Trophoblast cell (in vitro differentiated cells and primary cell): ENCODE measurements at regions not wholly inside any gene's neighbourhood (a gene's known extent, or its start where the extent isn't known, plus 50 kb on each side); places are given as distances from the start of the nearest gene placed in this dataset.

Experiments used
- DNase-seq, 2 donors: peaks; one replicate each; pipeline ENCODE4 v3.0.0-alpha.2; 2016
- H2AFZ ChIP-seq: 2 replicates; pipeline ENCODE4 v1.6.1; 2013; ENCODE audit warnings: low read length, moderate library complexity, mild to moderate bottlenecking; ENCODE audit not compliant: insufficient read depth, poor library complexity
- H2AK5ac ChIP-seq: 2 replicates; pipeline ENCODE4 v1.6.1; 2013; ENCODE audit warnings: mild to moderate bottlenecking, low read length
- H2BK120ac ChIP-seq: 2 replicates; pipeline ENCODE4 v1.6.1; 2013; ENCODE audit warnings: low read length, mild to moderate bottlenecking, moderate library complexity; ENCODE audit not compliant: insufficient read depth, poor library complexity
- H2BK12ac ChIP-seq: 2 replicates; pipeline ENCODE4 v1.6.1; 2013; ENCODE audit warnings: mild to moderate bottlenecking, low read length, moderate library complexity
- H2BK5ac ChIP-seq: 2 replicates; pipeline ENCODE4 v1.6.1; 2013; ENCODE audit warnings: low read length, low read depth, moderate library complexity, mild to moderate bottlenecking; ENCODE audit not compliant: poor library complexity
- H3K14ac ChIP-seq: 2 replicates; pipeline ENCODE4 v1.6.1; 2013; ENCODE audit warnings: mild to moderate bottlenecking, low read length
- H3K18ac ChIP-seq: 2 replicates; pipeline ENCODE4 v1.6.1; 2013; ENCODE audit warnings: mild to moderate bottlenecking, low read length
- H3K23ac ChIP-seq: 2 replicates; pipeline ENCODE4 v1.6.1; 2013; ENCODE audit warnings: low read length
- H3K27ac ChIP-seq: 2 replicates; pipeline ENCODE4 v1.5.1; 2013; ENCODE audit warnings: low read depth, mild to moderate bottlenecking, inconsistent platforms, low read length, moderate library complexity
- H3K27me3 ChIP-seq: 2 replicates; pipeline ENCODE4 v1.6.1; 2013; ENCODE audit warnings: inconsistent platforms, mild to moderate bottlenecking, low read length, moderate library complexity; ENCODE audit not compliant: insufficient read depth
- H3K36me3 ChIP-seq, 2 experiments: 1 replicate in 1 of 2; 2 replicates in 1 of 2; pipeline ENCODE4 v1.6.1; 2013; ENCODE audit warnings: low read length in 2 of 2, mild to moderate bottlenecking in 2 of 2, moderate library complexity in 1 of 2; ENCODE audit not compliant: insufficient read depth in 2 of 2, control insufficient read depth in 1 of 2
- H3K4ac ChIP-seq: 2 replicates; pipeline ENCODE4 v1.6.1; 2013; ENCODE audit warnings: low read depth, mild to moderate bottlenecking, low read length, moderate library complexity
- H3K4me1 ChIP-seq, 2 experiments: 1 replicate in 1 of 2; 2 replicates in 1 of 2; pipeline ENCODE4 v1.6.1; 2013; ENCODE audit warnings: low read length in 2 of 2, mild to moderate bottlenecking in 2 of 2, moderate library complexity in 1 of 2; ENCODE audit not compliant: insufficient read depth in 2 of 2, control insufficient read depth in 1 of 2
- H3K4me2 ChIP-seq: 2 replicates; pipeline ENCODE4 v1.6.1; 2013; ENCODE audit warnings: inconsistent platforms, mild to moderate bottlenecking, low read length, moderate library complexity
- H3K4me3 ChIP-seq: 2 replicates; pipeline ENCODE4 v1.5.1; 2013; ENCODE audit warnings: mild to moderate bottlenecking, low read depth, low read length, inconsistent platforms
- H3K79me1 ChIP-seq: one replicate; pipeline ENCODE4 v1.6.1; 2013; ENCODE audit warnings: low read length
- H3K79me2 ChIP-seq: 2 replicates; pipeline ENCODE4 v1.6.1; 2013; ENCODE audit warnings: low read length, mild to moderate bottlenecking; ENCODE audit not compliant: control insufficient read depth, insufficient read depth, poor library complexity
- H3K9ac ChIP-seq: 2 replicates; pipeline ENCODE4 v1.6.1; 2013; ENCODE audit warnings: mild to moderate bottlenecking, low read length
- H3K9me3 ChIP-seq: 2 replicates; pipeline ENCODE4 v1.6.1; 2013; ENCODE audit warnings: low read depth, mild to moderate bottlenecking, control low read depth, inconsistent platforms, low read length; ENCODE audit not compliant: insufficient read depth
- H4K12ac ChIP-seq: 2 replicates; pipeline ENCODE4 v1.6.1; 2013; ENCODE audit warnings: low read depth, mild to moderate bottlenecking, low read length, moderate library complexity
- H4K8ac ChIP-seq: 2 replicates; pipeline ENCODE4 v1.6.1; 2013; ENCODE audit warnings: low read depth, mild to moderate bottlenecking, low read length, moderate library complexity
- H4K91ac ChIP-seq: one replicate; pipeline ENCODE4 v1.6.1; 2013; ENCODE audit warnings: low read depth, mild to moderate bottlenecking, low read length, moderate library complexity
- WGBS: extraction: QIAGEN DNeasy Blood & Tissue Kit; methylation state at CpG from one replicate; pipeline ENCODE4 v1.1.7; 2013; ENCODE audit warnings: missing lambda C conversion rate; ENCODE audit not compliant: insufficient read length, insufficient coverage; ENCODE audit errors: extremely low coverage; 5-methylcytosine and 5-hydroxymethylcytosine counted together

DNA sequence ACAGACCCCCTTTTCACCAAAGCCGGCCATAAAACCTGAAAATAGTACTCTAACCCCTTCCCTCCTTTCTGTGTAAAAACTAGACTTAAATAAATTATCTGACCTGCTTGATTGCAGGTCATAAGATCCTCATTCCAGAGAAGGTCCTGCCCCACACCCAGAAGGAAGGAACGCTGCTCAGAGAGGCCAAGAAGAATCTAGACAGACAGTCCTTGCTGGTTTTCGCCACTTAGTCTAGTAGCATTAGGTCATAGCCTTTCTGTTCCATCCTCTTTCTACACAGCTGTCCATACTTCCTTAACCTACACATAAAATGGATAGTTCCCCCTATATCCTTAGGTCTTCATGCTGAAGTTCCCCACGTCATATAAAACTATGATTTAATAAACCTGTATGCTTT is 83.7 kb upstream of the IGF1 start:
- Histone ChIP-seq H3K23ac (no peak overlapping the region), H2AK5ac (no peak overlapping the region), H3K14ac (no peak overlapping the region), H4K8ac (no peak overlapping the region), H3K27ac (peak overlapping the region; percentile 85), H3K4me1 (peaks cover 18 to 22% of the 10 kb centered on the region in 2 experiments), H3K4ac (no peak overlapping the region), H3K9ac (no peak overlapping the region), H2BK5ac (no peak overlapping the region), H3K27me3 (no peaks in the 10 kb centered on the region), H3K79me2 (peaks cover 1% of the 10 kb centered on the region), H3K18ac (no peak overlapping the region), H4K91ac (no peak overlapping the region), H3K9me3 (no peaks in the 10 kb centered on the region), H4K12ac (no peak overlapping the region), H2BK12ac (no peak overlapping the region), H3K4me2 (no peak overlapping the region), H2BK120ac (no peak overlapping the region), H3K79me1 (peaks cover 37% of the 10 kb centered on the region), H3K36me3 (peaks cover 0 to 3% of the 10 kb centered on the region in 2 experiments), H3K4me3 (no peak overlapping the region), H2AFZ (no peak overlapping the region)
- DNase-seq: peak; percentile 92 to 94
- no CpG with 5 or more reads among the region's 4 CpGs for WGBS

DNA sequence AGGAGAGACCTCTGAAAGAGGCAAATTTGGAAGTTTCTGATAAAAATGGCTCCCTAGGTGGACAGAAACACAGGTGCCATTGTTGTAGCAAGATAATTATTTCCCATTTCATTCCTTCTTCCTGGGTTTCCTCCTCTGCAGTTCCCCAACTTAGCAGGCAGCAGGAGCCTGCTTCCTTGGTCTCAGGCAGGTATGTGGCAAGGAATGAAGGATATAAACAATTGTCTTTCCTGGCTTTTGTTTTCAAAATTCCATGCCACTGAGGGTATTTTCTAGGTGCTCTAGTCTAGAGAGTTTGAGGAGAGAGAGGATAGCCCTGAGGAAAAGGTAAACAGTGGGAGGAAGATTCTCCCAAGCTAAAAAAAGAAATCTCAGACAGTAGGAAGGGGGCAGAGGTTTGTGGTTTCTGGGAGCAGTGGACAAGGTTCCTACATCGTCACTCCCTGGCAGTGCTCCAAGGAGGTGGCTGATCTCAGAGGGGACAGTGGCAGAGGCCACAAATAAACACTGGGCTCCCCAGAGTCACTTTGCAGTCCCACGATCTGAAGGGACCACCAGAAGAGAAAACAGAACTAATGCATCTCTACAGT is 82.6 kb upstream of the IGF1 start:
- peak overlapping the region; percentile 92 for H2BK5ac ChIP-seq
- no peak overlapping the region for H3K4me2 ChIP-seq
- peak overlapping the region; percentile 41 for H3K14ac ChIP-seq
- no CpG with 5 or more reads among the region's 2 CpGs for WGBS
- H3K18ac ChIP-seq: peak overlapping the region; percentile 43
- no peaks in the 10 kb centered on the region for H3K9me3 ChIP-seq
- H2AFZ ChIP-seq: peak overlapping the region; percentile 6
- H2BK12ac ChIP-seq: peak overlapping the region; percentile 82
- H4K12ac ChIP-seq: no peak overlapping the region
- H4K8ac ChIP-seq: peak overlapping the region; percentile 31
- H3K4me3 ChIP-seq: no peak overlapping the region
- H3K36me3 ChIP-seq: peaks cover 0 to 3% of the 10 kb centered on the region in 2 experiments
- H3K4ac ChIP-seq: peak overlapping the region; percentile 7
- peaks cover 1% of the 10 kb centered on the region for H3K79me2 ChIP-seq
- H3K4me1 ChIP-seq: peaks cover 18 to 19% of the 10 kb centered on the region in 2 experiments
- H3K27ac ChIP-seq: peak overlapping the region; percentile 87
- DNase-seq: peak in 1 of 2 donors; percentile 29
- H3K23ac ChIP-seq: no peak overlapping the region
- H2BK120ac ChIP-seq: peak overlapping the region; percentile 90
- peak overlapping the region; percentile 93 for H4K91ac ChIP-seq
- H3K9ac ChIP-seq: no peak overlapping the region
- H2AK5ac ChIP-seq: peak overlapping the region; percentile 33
- H3K79me1 ChIP-seq: peaks cover 34% of the 10 kb centered on the region
- H3K27me3 ChIP-seq: no peaks in the 10 kb centered on the region

DNA sequence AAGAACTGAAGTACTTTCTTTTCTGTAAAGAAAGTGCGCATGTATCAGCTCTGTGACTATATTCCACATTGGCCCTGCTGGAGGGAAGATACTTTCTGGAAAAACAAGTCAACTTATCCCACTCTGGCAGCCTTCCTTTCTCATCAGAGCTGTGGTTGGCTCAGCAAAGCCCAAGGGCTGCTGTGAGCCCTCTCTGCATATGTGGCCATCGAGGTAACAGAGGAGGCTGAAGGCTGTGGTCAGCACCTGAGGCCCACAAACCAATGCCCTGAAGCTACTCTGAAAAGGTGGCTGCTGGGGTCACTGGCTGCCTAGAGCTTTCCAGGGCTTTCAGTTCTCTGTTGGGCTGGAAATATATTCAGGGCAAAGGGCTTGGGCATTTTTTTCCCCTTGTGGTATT is 70.8 kb upstream of the IGF1 start:
- H3K4ac ChIP-seq: no peak overlapping the region
- no peak overlapping the region for H3K18ac ChIP-seq
- H4K12ac ChIP-seq: no peak overlapping the region
- H3K23ac ChIP-seq: no peak overlapping the region
- H2BK12ac ChIP-seq: peak overlapping the region; percentile 69
- no peak overlapping the region for H2AFZ ChIP-seq
- H3K27me3 ChIP-seq: no peaks in the 10 kb centered on the region
- no peaks in the 10 kb centered on the region for H3K9me3 ChIP-seq
- no peak overlapping the region for H2BK5ac ChIP-seq
- peaks cover 2% of the 10 kb centered on the region for H3K79me1 ChIP-seq
- no peak overlapping the region for H3K9ac ChIP-seq
- H3K79me2 ChIP-seq: no peaks in the 10 kb centered on the region
- no peak overlapping the region for H4K8ac ChIP-seq
- H3K4me3 ChIP-seq: no peak overlapping the region
- no peak overlapping the region for H3K14ac ChIP-seq
- H3K27ac ChIP-seq: no peak overlapping the region
- H3K36me3 ChIP-seq: no peaks in the 10 kb centered on the region
- H2BK120ac ChIP-seq: no peak overlapping the region
- H3K4me2 ChIP-seq: no peak overlapping the region
- no peak overlapping the region for H4K91ac ChIP-seq
- no peak overlapping the region for H2AK5ac ChIP-seq
- peaks cover 4 to 8% of the 10 kb centered on the region in 2 experiments for H3K4me1 ChIP-seq
- no CpG with 5 or more reads among the region's 2 CpGs for whole genome bisulfite sequencing
- no peak for DNase-seq

DNA sequence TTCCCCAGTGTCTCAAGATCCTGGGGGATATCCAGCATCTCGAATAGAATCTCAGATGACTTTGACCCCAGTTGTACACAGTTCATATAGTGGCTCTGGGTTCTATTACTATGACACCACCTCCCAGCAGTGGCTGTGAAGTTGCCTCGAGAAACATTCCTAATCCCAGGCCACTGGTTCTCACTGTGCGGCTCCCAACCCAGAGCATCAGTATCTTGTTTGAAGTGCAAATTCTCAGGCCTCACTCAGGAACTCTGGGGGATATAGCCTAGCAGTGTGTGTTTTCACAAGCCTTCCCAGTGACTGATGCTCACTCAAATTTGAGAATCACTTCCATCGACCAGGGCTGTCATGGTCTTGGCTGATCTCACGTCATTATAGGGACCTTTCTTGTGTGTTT is 69.3 kb upstream of the IGF1 start:
- H3K4me1 ChIP-seq: peaks cover 4 to 8% of the 10 kb centered on the region in 2 experiments
- no peaks in the 10 kb centered on the region for H3K79me2 ChIP-seq
- no peak overlapping the region for H4K12ac ChIP-seq
- no peak overlapping the region for H2AK5ac ChIP-seq
- no peak overlapping the region for H3K4me2 ChIP-seq
- no peak overlapping the region for H2BK5ac ChIP-seq
- no peak overlapping the region for H3K4ac ChIP-seq
- no peak overlapping the region for H3K27ac ChIP-seq
- no peak for DNase-seq
- no peak overlapping the region for H2BK120ac ChIP-seq
- no peak overlapping the region for H3K14ac ChIP-seq
- H3K79me1 ChIP-seq: peaks cover 3% of the 10 kb centered on the region
- no peak overlapping the region for H3K9ac ChIP-seq
- no peak overlapping the region for H4K91ac ChIP-seq
- H3K23ac ChIP-seq: no peak overlapping the region
- no peak overlapping the region for H4K8ac ChIP-seq
- H3K27me3 ChIP-seq: no peaks in the 10 kb centered on the region
- no peak overlapping the region for H2AFZ ChIP-seq
- no CpG with 5 or more reads among the region's 5 CpGs for WGBS
- H3K4me3 ChIP-seq: no peak overlapping the region
- H2BK12ac ChIP-seq: no peak overlapping the region
- H3K18ac ChIP-seq: no peak overlapping the region
- H3K36me3 ChIP-seq: no peaks in the 10 kb centered on the region
- no peaks in the 10 kb centered on the region for H3K9me3 ChIP-seq
